HEK293 (cell line): ENCODE measurements at regions not wholly inside any gene's neighbourhood (a gene's known extent, or its start where the extent isn't known, plus 50 kb on each side); places are given as distances from the start of the nearest gene placed in this dataset.
A peak's percentile ranks its signal among the peaks of the same experiment; 100 is the strongest.

ENCODE experiments used
- KLF7 ChIP-seq: fragments of 450-650 bp; formaldehyde crosslinking; IDR thresholded peaks from 2 replicates; pipeline ENCODE4 v1.5.1; 2016; ENCODE audit warnings: missing biosample characterization, missing genetic modification characterization, borderline replicate concordance
- SCRT1 ChIP-seq: fragments of 450-650 bp; formaldehyde crosslinking; IDR thresholded peaks from 2 replicates; pipeline ENCODE4 v1.5.1; 2016; ENCODE audit warnings: missing biosample characterization, missing genetic modification characterization, borderline replicate concordance
- SP2 ChIP-seq: fragments of 450-650 bp; formaldehyde crosslinking; IDR thresholded peaks from 2 replicates; pipeline ENCODE4 v1.5.1; 2016; ENCODE audit warnings: missing biosample characterization, missing genetic modification characterization
- ZFP69B ChIP-seq: fragments of 450-650 bp; formaldehyde crosslinking; IDR thresholded peaks from 2 replicates; pipeline ENCODE4 v1.5.1; 2016; ENCODE audit warnings: missing biosample characterization, missing genetic modification characterization
- ZNF184 ChIP-seq: fragments of 450-650 bp; IDR thresholded peaks from 2 replicates; pipeline ENCODE4 v1.5.1; 2018; ENCODE audit warnings: missing biosample characterization, mild to moderate bottlenecking, missing genetic modification characterization
- ZNF211 ChIP-seq: fragments of 450-650 bp; formaldehyde crosslinking; IDR thresholded peaks from 2 replicates; pipeline ENCODE4 v1.5.1; 2016; ENCODE audit warnings: low read depth, missing biosample characterization, missing genetic modification characterization
- ZNF302 ChIP-seq: fragments of 450-650 bp; formaldehyde crosslinking; IDR thresholded peaks from 2 replicates; pipeline ENCODE4 v1.5.1; 2016; ENCODE audit warnings: missing biosample characterization, missing genetic modification characterization, low read depth
- ZNF521 ChIP-seq: fragments of 450-650 bp; formaldehyde crosslinking; IDR thresholded peaks from 2 replicates; pipeline ENCODE4 v1.5.1; 2017; ENCODE audit warnings: missing biosample characterization, mild to moderate bottlenecking, missing genetic modification characterization
- ZNF654 ChIP-seq: fragments of 450-650 bp; formaldehyde crosslinking; IDR thresholded peaks from 2 replicates; pipeline ENCODE4 v1.5.1; 2016; ENCODE audit warnings: low read depth, missing biosample characterization, missing genetic modification characterization
- ZNF768 ChIP-seq: fragments of 450-650 bp; formaldehyde crosslinking; IDR thresholded peaks from 2 replicates; pipeline ENCODE4 v1.5.1; 2018; ENCODE audit warnings: missing biosample characterization, mild to moderate bottlenecking, missing genetic modification characterization
- ZNF776 ChIP-seq: fragments of 450-650 bp; formaldehyde crosslinking; IDR thresholded peaks from 2 replicates; pipeline ENCODE4 v1.5.0; 2017; ENCODE audit warnings: missing biosample characterization, missing genetic modification characterization, borderline replicate concordance
- ZNF792 ChIP-seq: fragments of 450-650 bp; formaldehyde crosslinking; IDR thresholded peaks from 2 replicates; pipeline ENCODE4 v1.5.1; 2016; ENCODE audit warnings: missing biosample characterization, missing genetic modification characterization
- ZNF830 ChIP-seq: fragments of 450-650 bp; IDR thresholded peaks from 2 replicates; pipeline ENCODE4 v1.5.0; 2018; ENCODE audit warnings: missing biosample characterization, missing genetic modification characterization, low read depth, mild to moderate bottlenecking, moderate library complexity
- ZNF843 ChIP-seq: fragments of 450-650 bp; formaldehyde crosslinking; IDR thresholded peaks from 2 replicates; pipeline ENCODE4 v1.5.1; 2016; ENCODE audit warnings: missing biosample characterization, missing genetic modification characterization
- TF ChIP-seq, protein P1 (sequence below): fragments of 450-650 bp; formaldehyde crosslinking; IDR thresholded peaks from 2 replicates; pipeline ENCODE4 v1.5.1; 2016; ENCODE audit warnings: missing biosample characterization, missing genetic modification characterization, borderline replicate concordance
- TF ChIP-seq, protein P2 (sequence below): fragments of 450-650 bp; formaldehyde crosslinking; IDR thresholded peaks from 2 replicates; pipeline ENCODE4 v1.5.1; 2017; ENCODE audit warnings: missing biosample characterization, mild to moderate bottlenecking, missing genetic modification characterization, moderate library complexity
- TF ChIP-seq, protein P3 (sequence below): fragments of 450-650 bp; IDR thresholded peaks from 2 replicates; pipeline ENCODE4 v1.5.1; 2018; ENCODE audit warnings: missing biosample characterization, mild to moderate bottlenecking, missing genetic modification characterization
- TF ChIP-seq, protein P4 (sequence below): fragments of 450-650 bp; formaldehyde crosslinking; IDR thresholded peaks from 2 replicates; pipeline ENCODE4 v1.5.1; 2016; ENCODE audit warnings: missing biosample characterization, missing genetic modification characterization
- TF ChIP-seq, protein P5 (sequence below): IDR thresholded peaks from 2 replicates; pipeline ENCODE4 v1.6.1; 2011; ENCODE audit warnings: mild to moderate bottlenecking, low read depth, low read length, borderline replicate concordance
- TF ChIP-seq, protein P6 (sequence below): fragments of 450-650 bp; formaldehyde crosslinking; IDR thresholded peaks from 2 replicates; pipeline ENCODE4 v1.5.1; 2016; ENCODE audit warnings: missing biosample characterization, missing genetic modification characterization
- TF ChIP-seq, protein P7 (sequence below): fragments of 450-650 bp; IDR thresholded peaks from 2 replicates; pipeline ENCODE4 v1.5.1; 2018; ENCODE audit warnings: missing biosample characterization, missing genetic modification characterization
- TF ChIP-seq, protein P8 (sequence below): sonication (generic); formaldehyde crosslinking; IDR thresholded peaks from 2 replicates; pipeline ENCODE4 v1.8.1; 2022; ENCODE audit warnings: mild to moderate bottlenecking, moderate library complexity, missing genetic modification reagents

DNA sequence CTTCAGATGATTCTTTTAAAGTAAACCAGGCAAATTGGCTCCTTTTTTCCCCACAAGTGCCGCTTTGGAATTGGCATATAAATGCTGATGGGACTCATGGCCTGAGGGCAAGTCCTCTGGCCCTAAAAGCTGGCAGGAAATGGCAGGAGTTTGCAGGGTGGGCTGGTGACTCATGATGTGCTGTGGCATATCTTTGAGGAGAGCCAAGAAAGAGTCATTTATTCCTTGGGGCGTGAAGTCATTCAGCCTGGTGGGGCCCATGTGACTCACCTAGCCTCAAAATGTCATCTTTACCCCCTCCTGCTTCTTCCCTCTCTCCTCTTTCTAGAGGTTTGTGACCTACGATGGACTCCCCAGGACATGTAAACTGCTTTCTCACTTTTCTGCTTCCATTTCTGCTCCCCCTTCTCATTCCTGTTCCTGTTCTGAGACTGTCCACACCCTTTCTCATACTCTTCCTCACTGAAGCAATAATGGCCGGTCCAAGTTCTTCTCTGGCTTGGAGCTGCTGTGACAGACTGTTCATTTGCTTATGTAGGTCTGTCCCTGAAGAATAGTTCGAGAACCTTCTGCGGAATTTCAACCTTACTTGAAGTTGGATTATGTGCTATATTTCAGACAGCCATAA, 326.1 kb downstream of the SATB1 start (continued):
- TF ChIP-seq, protein P1, sequence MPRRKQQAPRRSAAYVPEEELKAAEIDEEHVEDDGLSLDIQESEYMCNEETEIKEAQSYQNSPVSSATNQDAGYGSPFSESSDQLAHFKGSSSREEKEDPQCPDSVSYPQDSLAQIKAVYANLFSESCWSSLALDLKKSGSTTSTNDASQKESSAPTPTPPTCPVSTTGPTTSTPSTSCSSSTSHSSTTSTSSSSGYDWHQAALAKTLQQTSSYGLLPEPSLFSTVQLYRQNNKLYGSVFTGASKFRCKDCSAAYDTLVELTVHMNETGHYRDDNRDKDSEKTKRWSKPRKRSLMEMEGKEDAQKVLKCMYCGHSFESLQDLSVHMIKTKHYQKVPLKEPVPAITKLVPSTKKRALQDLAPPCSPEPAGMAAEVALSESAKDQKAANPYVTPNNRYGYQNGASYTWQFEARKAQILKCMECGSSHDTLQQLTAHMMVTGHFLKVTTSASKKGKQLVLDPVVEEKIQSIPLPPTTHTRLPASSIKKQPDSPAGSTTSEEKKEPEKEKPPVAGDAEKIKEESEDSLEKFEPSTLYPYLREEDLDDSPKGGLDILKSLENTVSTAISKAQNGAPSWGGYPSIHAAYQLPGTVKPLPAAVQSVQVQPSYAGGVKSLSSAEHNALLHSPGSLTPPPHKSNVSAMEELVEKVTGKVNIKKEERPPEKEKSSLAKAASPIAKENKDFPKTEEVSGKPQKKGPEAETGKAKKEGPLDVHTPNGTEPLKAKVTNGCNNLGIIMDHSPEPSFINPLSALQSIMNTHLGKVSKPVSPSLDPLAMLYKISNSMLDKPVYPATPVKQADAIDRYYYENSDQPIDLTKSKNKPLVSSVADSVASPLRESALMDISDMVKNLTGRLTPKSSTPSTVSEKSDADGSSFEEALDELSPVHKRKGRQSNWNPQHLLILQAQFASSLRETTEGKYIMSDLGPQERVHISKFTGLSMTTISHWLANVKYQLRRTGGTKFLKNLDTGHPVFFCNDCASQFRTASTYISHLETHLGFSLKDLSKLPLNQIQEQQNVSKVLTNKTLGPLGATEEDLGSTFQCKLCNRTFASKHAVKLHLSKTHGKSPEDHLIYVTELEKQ (tag by site-specific recombination): no peak
- no peak for TF ChIP-seq ZNF776 (tag by site-specific recombination)
- TF ChIP-seq, protein P2, sequence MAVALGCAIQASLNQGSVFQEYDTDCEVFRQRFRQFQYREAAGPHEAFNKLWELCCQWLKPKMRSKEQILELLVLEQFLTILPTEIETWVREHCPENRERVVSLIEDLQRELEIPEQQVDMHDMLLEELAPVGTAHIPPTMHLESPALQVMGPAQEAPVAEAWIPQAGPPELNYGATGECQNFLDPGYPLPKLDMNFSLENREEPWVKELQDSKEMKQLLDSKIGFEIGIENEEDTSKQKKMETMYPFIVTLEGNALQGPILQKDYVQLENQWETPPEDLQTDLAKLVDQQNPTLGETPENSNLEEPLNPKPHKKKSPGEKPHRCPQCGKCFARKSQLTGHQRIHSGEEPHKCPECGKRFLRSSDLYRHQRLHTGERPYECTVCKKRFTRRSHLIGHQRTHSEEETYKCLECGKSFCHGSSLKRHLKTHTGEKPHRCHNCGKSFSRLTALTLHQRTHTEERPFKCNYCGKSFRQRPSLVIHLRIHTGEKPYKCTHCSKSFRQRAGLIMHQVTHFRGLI (tag by site-specific recombination): no peak
- TF ChIP-seq, protein P3, sequence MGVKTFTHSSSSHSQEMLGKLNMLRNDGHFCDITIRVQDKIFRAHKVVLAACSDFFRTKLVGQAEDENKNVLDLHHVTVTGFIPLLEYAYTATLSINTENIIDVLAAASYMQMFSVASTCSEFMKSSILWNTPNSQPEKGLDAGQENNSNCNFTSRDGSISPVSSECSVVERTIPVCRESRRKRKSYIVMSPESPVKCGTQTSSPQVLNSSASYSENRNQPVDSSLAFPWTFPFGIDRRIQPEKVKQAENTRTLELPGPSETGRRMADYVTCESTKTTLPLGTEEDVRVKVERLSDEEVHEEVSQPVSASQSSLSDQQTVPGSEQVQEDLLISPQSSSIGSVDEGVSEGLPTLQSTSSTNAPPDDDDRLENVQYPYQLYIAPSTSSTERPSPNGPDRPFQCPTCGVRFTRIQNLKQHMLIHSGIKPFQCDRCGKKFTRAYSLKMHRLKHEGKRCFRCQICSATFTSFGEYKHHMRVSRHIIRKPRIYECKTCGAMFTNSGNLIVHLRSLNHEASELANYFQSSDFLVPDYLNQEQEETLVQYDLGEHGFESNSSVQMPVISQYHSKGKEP (tag by site-specific recombination): no peak
- no peak for TF ChIP-seq ZNF521 (tag by site-specific recombination)
- no peak for TF ChIP-seq SP2
- TF ChIP-seq ZNF302: no peak
- no peak for TF ChIP-seq ZNF654 (tag by site-specific recombination)
- TF ChIP-seq ZNF830: no peak
- TF ChIP-seq ZFP69B: peak; percentile 97
- TF ChIP-seq, protein P4, sequence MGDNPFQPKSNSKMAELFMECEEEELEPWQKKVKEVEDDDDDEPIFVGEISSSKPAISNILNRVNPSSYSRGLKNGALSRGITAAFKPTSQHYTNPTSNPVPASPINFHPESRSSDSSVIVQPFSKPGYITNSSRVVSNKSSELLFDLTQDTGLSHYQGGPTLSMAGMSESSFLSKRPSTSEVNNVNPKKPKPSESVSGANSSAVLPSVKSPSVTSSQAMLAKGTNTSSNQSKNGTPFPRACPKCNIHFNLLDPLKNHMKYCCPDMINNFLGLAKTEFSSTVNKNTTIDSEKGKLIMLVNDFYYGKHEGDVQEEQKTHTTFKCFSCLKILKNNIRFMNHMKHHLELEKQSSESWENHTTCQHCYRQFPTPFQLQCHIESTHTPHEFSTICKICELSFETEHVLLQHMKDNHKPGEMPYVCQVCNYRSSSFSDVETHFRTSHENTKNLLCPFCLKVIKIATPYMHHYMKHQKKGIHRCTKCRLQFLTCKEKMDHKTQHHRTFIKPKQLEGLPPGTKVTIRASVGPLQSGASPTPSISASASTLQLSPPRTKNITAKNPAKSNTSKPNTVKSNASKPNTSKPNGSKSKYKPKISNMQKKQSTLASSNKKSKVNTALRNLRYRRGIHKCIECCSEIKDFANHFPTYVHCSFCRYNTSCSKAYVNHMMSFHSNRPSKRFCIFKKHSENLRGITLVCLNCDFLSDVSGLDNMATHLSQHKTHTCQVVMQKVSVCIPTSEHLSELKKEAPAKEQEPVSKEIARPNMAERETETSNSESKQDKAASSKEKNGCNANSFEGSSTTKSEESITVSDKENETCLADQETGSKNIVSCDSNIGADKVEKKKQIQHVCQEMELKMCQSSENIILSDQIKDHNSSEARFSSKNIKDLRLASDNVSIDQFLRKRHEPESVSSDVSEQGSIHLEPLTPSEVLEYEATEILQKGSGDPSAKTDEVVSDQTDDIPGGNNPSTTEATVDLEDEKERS (tag by site-specific recombination): no peak
- TF ChIP-seq ZNF792 (tag by site-specific recombination): no peak
- TF ChIP-seq, protein P5, sequence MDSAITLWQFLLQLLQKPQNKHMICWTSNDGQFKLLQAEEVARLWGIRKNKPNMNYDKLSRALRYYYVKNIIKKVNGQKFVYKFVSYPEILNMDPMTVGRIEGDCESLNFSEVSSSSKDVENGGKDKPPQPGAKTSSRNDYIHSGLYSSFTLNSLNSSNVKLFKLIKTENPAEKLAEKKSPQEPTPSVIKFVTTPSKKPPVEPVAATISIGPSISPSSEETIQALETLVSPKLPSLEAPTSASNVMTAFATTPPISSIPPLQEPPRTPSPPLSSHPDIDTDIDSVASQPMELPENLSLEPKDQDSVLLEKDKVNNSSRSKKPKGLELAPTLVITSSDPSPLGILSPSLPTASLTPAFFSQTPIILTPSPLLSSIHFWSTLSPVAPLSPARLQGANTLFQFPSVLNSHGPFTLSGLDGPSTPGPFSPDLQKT: no peak
- TF ChIP-seq, protein P6, sequence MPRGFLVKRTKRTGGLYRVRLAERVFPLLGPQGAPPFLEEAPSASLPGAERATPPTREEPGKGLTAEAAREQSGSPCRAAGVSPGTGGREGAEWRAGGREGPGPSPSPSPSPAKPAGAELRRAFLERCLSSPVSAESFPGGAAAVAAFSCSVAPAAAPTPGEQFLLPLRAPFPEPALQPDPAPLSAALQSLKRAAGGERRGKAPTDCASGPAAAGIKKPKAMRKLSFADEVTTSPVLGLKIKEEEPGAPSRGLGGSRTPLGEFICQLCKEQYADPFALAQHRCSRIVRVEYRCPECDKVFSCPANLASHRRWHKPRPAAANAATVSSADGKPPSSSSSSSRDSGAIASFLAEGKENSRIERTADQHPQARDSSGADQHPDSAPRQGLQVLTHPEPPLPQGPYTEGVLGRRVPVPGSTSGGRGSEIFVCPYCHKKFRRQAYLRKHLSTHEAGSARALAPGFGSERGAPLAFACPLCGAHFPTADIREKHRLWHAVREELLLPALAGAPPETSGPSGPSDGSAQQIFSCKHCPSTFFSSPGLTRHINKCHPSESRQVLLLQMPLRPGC (tag by site-specific recombination): no peak
- TF ChIP-seq ZNF843 (tag by site-specific recombination): no peak
- no peak for TF ChIP-seq ZNF211
- TF ChIP-seq ZNF768 (tag by site-specific recombination): no peak
- TF ChIP-seq ZNF184 (tag by site-specific recombination): peak; percentile 72
- no peak for TF ChIP-seq SCRT1 (tag by site-specific recombination)
- no peak for TF ChIP-seq KLF7 (tag by site-specific recombination)
- TF ChIP-seq, protein P7, sequence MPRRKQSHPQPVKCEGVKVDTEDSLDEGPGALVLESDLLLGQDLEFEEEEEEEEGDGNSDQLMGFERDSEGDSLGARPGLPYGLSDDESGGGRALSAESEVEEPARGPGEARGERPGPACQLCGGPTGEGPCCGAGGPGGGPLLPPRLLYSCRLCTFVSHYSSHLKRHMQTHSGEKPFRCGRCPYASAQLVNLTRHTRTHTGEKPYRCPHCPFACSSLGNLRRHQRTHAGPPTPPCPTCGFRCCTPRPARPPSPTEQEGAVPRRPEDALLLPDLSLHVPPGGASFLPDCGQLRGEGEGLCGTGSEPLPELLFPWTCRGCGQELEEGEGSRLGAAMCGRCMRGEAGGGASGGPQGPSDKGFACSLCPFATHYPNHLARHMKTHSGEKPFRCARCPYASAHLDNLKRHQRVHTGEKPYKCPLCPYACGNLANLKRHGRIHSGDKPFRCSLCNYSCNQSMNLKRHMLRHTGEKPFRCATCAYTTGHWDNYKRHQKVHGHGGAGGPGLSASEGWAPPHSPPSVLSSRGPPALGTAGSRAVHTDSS (tag by site-specific recombination): peak; percentile 33; the same call in 1 of the 2 replicates
- TF ChIP-seq, protein P8, sequence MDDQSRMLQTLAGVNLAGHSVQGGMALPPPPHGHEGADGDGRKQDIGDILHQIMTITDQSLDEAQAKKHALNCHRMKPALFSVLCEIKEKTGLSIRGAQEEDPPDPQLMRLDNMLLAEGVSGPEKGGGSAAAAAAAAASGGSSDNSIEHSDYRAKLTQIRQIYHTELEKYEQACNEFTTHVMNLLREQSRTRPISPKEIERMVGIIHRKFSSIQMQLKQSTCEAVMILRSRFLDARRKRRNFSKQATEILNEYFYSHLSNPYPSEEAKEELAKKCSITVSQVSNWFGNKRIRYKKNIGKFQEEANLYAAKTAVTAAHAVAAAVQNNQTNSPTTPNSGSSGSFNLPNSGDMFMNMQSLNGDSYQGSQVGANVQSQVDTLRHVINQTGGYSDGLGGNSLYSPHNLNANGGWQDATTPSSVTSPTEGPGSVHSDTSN (CRISPR knock-in tag): no peak
